ENCODE measurements at regions not wholly inside any gene's neighbourhood (a gene's known extent, or its start where the extent isn't known, plus 50 kb on each side); places are given as distances from the start of the nearest gene placed in this dataset.

GRCh38 chr2:215874418-215874817 is 138.9 kb downstream of the MREG start:
- no peak for TF ChIP-seq HDAC8 (tag; IDR thresholded peaks at IDR 0.05)
- TF ChIP-seq ZNF274 (IDR thresholded peaks at IDR 0.05; ENCODE audit: borderline replicate concordance, low read depth, low read length), result no peak
- no peak for TF ChIP-seq KHSRP (IDR thresholded peaks at IDR 0.05)
- TF ChIP-seq ZBTB34 (CRISPR knock-in tag; IDR thresholded peaks at IDR 0.05), result no peak
- no peak for TF ChIP-seq KAT2B (IDR thresholded peaks at IDR 0.05; ENCODE audit: low read depth, low read length)
- TF ChIP-seq RREB1 (CRISPR knock-in tag; IDR thresholded peaks at IDR 0.05), result no peak
- ChIA-PET POLR2A (no interaction called here), CTCF (ENCODE audit: low intra/inter-chr PET ratio) (no interaction called here)
- FAIRE-seq (no peak), ATAC-seq (no peak), DNase-seq (ENCODE audit: extremely low read depth in 1 of 4, low spot score in 3 of 4) (no peak)
- Histone ChIP-seq H3K36me3 (ENCODE audit: control insufficient read depth, insufficient read depth, low read length) (no peaks in the 10 kb centered on the region), H3K27me3 (ENCODE audit: control insufficient read depth in 2 of 2, insufficient read depth in 2 of 2, low read length in 2 of 2) (no peaks in the 10 kb centered on the region), H3K4me3 (no peak overlapping the region), H3K9ac (ENCODE audit: insufficient read depth in 1 of 2, low read depth in 2 of 2, low read length in 2 of 2) (no peak overlapping the region), H2AFZ (ENCODE audit: low read depth, low read length) (no peak overlapping the region), H3K27ac (ENCODE audit: extremely low read depth, low read depth, low read length) (no peak overlapping the region), H3K4me1 (replicated peaks in 1 of 2; ENCODE audit: control insufficient read depth in 2 of 2, insufficient read depth in 2 of 2, low read length in 2 of 2) (peaks cover 0 to 12% of the 10 kb centered on the region in 2 experiments; a peak in 2 of 5 replicates), H3K9me3 (replicated peaks; ENCODE audit: control insufficient read depth, insufficient read depth, low read depth, low read length) (no peaks in the 10 kb centered on the region), H3K9me1 (ENCODE audit: control insufficient read depth, insufficient read depth, low read length) (no peaks in the 10 kb centered on the region), H4K20me1 (replicated peaks; ENCODE audit: control insufficient read depth, insufficient read depth, low read length) (no peaks in the 10 kb centered on the region), H3K79me2 (ENCODE audit: control insufficient read depth, insufficient read depth, low read length) (no peaks in the 10 kb centered on the region), H3K4me2 (ENCODE audit: insufficient read depth, low read length) (no peak overlapping the region)
- no TSS peak for BruUV-seq (replicated peaks)
- in situ Hi-C loops (cut with MboI) (no loop called here), intact Hi-C loops (cut with micrococcal nuclease) (no loop called here)
- WGBS (ENCODE audit: insufficient coverage, low coverage, missing lambda C conversion rate), result 54% methylated on average over 2 of the region's 2 CpGs
